ENCODE measurements at regions not wholly inside any gene's neighbourhood (a gene's known extent, or its start where the extent isn't known, plus 50 kb on each side); places are given as distances from the start of the nearest gene placed in this dataset.

- H3K4me3 ChIP-seq (ENCODE audit: control insufficient read depth, low read depth, low read length): no peak overlapping the region
- peak; percentile 11 for DNase-seq (ENCODE audit: low read depth)
- no peak for TF ChIP-seq CTCF (IDR thresholded peaks at IDR 0.05; ENCODE audit: control insufficient read depth, insufficient read depth, low read depth, low read length, missing control alignments)
Measured at GRCh38 chr2:164205347-164205746, 415.9 kb downstream of the GRB14 start.

- no peak for TF ChIP-seq CTCF (IDR thresholded peaks at IDR 0.05; ENCODE audit: control insufficient read depth, insufficient read depth, low read depth, low read length, missing control alignments)
- no peak overlapping the region for H3K4me3 ChIP-seq (ENCODE audit: control insufficient read depth, low read depth, low read length)
- DNase-seq (ENCODE audit: low read depth): no peak
Measured at GRCh38 chr2:164203131-164203530, 418.2 kb downstream of the GRB14 start.

DNA sequence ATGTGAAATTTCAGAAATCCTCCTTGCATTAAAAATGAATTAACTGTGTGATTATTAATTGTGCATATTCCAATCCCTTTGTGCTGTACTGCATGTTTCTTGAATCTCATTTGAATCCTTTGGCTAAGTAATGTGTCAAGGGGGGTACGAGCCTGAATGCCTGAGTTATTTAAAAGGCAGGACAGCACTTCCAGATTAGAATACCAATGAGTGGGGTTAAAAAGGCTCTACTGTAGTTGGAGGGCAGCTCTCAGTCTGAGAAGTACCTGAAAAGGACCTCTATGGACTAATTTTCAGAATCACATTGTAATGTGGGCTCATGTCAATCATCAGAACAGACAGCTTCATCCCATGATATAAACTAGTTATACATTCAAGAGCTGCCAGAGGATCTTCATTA, 423.0 kb downstream of the GRB14 start:
- no peak for TF ChIP-seq CTCF (IDR thresholded peaks at IDR 0.05; ENCODE audit: control insufficient read depth, insufficient read depth, low read depth, low read length, missing control alignments)
- H3K4me3 ChIP-seq (ENCODE audit: control insufficient read depth, low read depth, low read length): no peak overlapping the region
- no peak for DNase-seq (ENCODE audit: low read depth)

DNA sequence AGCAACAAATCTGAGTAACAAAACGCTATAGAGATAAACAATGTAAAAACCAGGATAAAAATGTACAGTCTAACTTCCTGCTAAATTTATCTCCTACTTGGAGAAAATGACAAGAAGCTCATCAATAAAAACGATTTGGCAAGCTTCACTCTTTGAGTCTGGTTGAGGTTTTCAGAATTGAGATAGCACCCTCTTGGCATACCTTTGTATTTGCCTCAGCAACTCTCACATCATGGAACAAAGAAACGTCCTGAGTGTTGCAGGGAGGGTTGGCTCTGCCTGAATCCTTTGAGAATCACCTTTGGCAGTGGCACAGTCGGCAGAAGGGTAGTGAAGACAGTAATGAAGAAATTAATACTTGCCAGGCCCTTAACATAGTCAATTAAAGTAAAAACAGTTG, 430.6 kb downstream of the GRB14 start:
- DNase-seq (ENCODE audit: low read depth): no peak
- no peak overlapping the region for H3K4me3 ChIP-seq (ENCODE audit: control insufficient read depth, low read depth, low read length)
- no peak for TF ChIP-seq CTCF (IDR thresholded peaks at IDR 0.05; ENCODE audit: control insufficient read depth, insufficient read depth, low read depth, low read length, missing control alignments)

GRCh38 chr2:164189851-164190250, 431.4 kb downstream of the GRB14 start:
- DNase-seq (ENCODE audit: low read depth): no peak
- no peak for TF ChIP-seq CTCF (IDR thresholded peaks at IDR 0.05; ENCODE audit: control insufficient read depth, insufficient read depth, low read depth, low read length, missing control alignments)
- no peak overlapping the region for H3K4me3 ChIP-seq (ENCODE audit: control insufficient read depth, low read depth, low read length)

- TF ChIP-seq CTCF (IDR thresholded peaks at IDR 0.05; ENCODE audit: control insufficient read depth, insufficient read depth, low read depth, low read length, missing control alignments): no peak
- DNase-seq (ENCODE audit: low read depth): no peak
- no peak overlapping the region for H3K4me3 ChIP-seq (ENCODE audit: control insufficient read depth, low read depth, low read length)
Measured at GRCh38 chr2:164187121-164187520, 434.2 kb downstream of the GRB14 start.

DNA sequence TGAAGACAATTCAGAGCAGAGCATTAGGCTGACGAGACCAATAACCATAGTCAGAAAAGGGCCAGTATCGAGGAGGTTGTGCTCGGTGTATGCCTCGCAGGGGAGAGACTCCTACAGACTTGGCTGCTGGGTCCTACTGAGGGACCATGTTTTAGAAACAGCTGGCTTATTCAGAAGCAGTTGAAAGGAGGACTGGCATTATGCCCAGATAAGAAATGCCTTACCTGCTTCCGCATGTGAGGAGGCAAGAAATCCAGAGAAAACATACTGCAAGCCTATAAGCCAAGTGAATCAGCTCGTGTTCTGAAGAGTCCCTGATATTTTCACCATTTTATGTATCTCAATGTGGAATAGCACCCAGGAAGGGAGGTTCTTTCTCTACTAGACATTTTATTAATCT, 434.7 kb downstream of the GRB14 start:
- H3K4me3 ChIP-seq (ENCODE audit: control insufficient read depth, low read depth, low read length): no peak overlapping the region
- DNase-seq (ENCODE audit: low read depth): no peak
- TF ChIP-seq CTCF (IDR thresholded peaks at IDR 0.05; ENCODE audit: control insufficient read depth, insufficient read depth, low read depth, low read length, missing control alignments): no peak
